H9 (cell line): ENCODE measurements at regions not wholly inside any gene's neighbourhood (a gene's known extent, or its start where the extent isn't known, plus 50 kb on each side); places are given as distances from the start of the nearest gene placed in this dataset.

Experiments
- DNase-seq: peaks from one replicate; pipeline ENCODE4 v3.0.0-alpha.2; 2017
- H2AFZ ChIP-seq: one replicate; pipeline ENCODE4 v1.6.1; 2013; ENCODE audit warnings: mild to moderate bottlenecking, low read length, control low read depth, moderate library complexity
- H2AK5ac ChIP-seq: 2 replicates; pipeline ENCODE4 v1.6.1; 2013; ENCODE audit warnings: low read length, control low read depth, mixed read lengths; ENCODE audit not compliant: insufficient read length
- H2BK120ac ChIP-seq: one replicate; pipeline ENCODE4 v1.6.1; 2013; ENCODE audit warnings: low read depth, mild to moderate bottlenecking, low read length, control low read depth, inconsistent platforms; ENCODE audit not compliant: poor library complexity, severe bottlenecking
- H2BK12ac ChIP-seq: 2 replicates; pipeline ENCODE4 v1.6.1; 2013; ENCODE audit warnings: low read length, control low read depth, mixed read lengths, low read depth; ENCODE audit not compliant: insufficient read length
- H2BK15ac ChIP-seq: 2 replicates; pipeline ENCODE4 v1.6.1; 2013; ENCODE audit warnings: low read depth, low read length, control low read depth
- H2BK20ac ChIP-seq: one replicate; pipeline ENCODE4 v1.6.1; 2013; ENCODE audit warnings: low read depth, mild to moderate bottlenecking, low read length, control low read depth, inconsistent platforms; ENCODE audit not compliant: poor library complexity, severe bottlenecking
- H2BK5ac ChIP-seq: 2 replicates; pipeline ENCODE4 v1.6.1; 2013; ENCODE audit warnings: low read length, control low read depth, mixed read lengths; ENCODE audit not compliant: insufficient read length
- H3K14ac ChIP-seq: 2 replicates; pipeline ENCODE4 v1.6.1; 2013; ENCODE audit warnings: low read length, control low read depth; ENCODE audit not compliant: insufficient read depth
- H3K18ac ChIP-seq: 2 replicates; pipeline ENCODE4 v1.6.1; 2013; ENCODE audit warnings: low read depth, mild to moderate bottlenecking, mixed read lengths, low read length, control low read depth; ENCODE audit not compliant: insufficient read length
- H3K23ac ChIP-seq: 2 replicates; pipeline ENCODE4 v1.6.1; 2013; ENCODE audit warnings: low read length, control low read depth, mixed read lengths, low read depth; ENCODE audit not compliant: insufficient read length
- H3K23me2 ChIP-seq: 2 replicates; pipeline ENCODE4 v1.6.1; 2013; ENCODE audit warnings: low read depth, mild to moderate bottlenecking, mixed read lengths, low read length, control low read depth; ENCODE audit not compliant: insufficient read length, poor library complexity, severe bottlenecking
- H3K27ac ChIP-seq: 2 replicates; pipeline ENCODE4 v1.5.1; 2013; ENCODE audit warnings: low read length, control low read depth, mixed read lengths, low read depth; ENCODE audit not compliant: insufficient read length
- H3K27me3 ChIP-seq: 2 replicates; pipeline ENCODE4 v1.6.1; 2013; ENCODE audit warnings: low read length, control low read depth, inconsistent platforms; ENCODE audit not compliant: insufficient read depth
- H3K4ac ChIP-seq: 2 replicates; pipeline ENCODE4 v1.6.1; 2013; ENCODE audit warnings: low read depth, mild to moderate bottlenecking, control low read depth, inconsistent platforms, low read length, moderate library complexity
- H3K4me1 ChIP-seq: 2 replicates; pipeline ENCODE4 v1.6.1; 2013; ENCODE audit warnings: low read length, control low read depth, inconsistent platforms; ENCODE audit not compliant: insufficient read depth
- H3K4me2 ChIP-seq: 2 replicates; pipeline ENCODE4 v1.6.1; 2013; ENCODE audit warnings: low read length, control low read depth, mixed read lengths; ENCODE audit not compliant: insufficient read length, insufficient read depth
- H3K56ac ChIP-seq: 2 replicates; pipeline ENCODE4 v1.6.1; 2013; ENCODE audit warnings: low read depth, mild to moderate bottlenecking, mixed read lengths, low read length, control low read depth; ENCODE audit not compliant: insufficient read length
- H3K79me1 ChIP-seq: 2 replicates; pipeline ENCODE4 v1.6.1; 2013; ENCODE audit warnings: low read depth, mild to moderate bottlenecking, moderate library complexity, low read length, control low read depth, inconsistent platforms; ENCODE audit not compliant: insufficient read depth, poor library complexity, severe bottlenecking
- H3K79me2 ChIP-seq: 2 replicates; pipeline ENCODE4 v1.6.1; 2013; ENCODE audit warnings: low read length, control low read depth, inconsistent platforms; ENCODE audit not compliant: insufficient read depth
- H3K9ac ChIP-seq: 2 replicates; pipeline ENCODE4 v1.6.1; 2013; ENCODE audit warnings: low read length, control low read depth, mixed read lengths; ENCODE audit not compliant: insufficient read length; ENCODE audit errors: extremely low read depth
- H3K9me3 ChIP-seq: one replicate; pipeline ENCODE4 v1.6.1; 2013; ENCODE audit warnings: low read depth, low read length, inconsistent platforms; ENCODE audit not compliant: control insufficient read depth
- H3T11ph ChIP-seq: one replicate; pipeline ENCODE4 v1.6.1; 2013; ENCODE audit warnings: mild to moderate bottlenecking, low read length, control low read depth, inconsistent platforms
- H4K20me1 ChIP-seq: one replicate; pipeline ENCODE4 v1.6.1; 2013; ENCODE audit not compliant: control insufficient read depth, insufficient read length, insufficient read depth
- H4K5ac ChIP-seq: 2 replicates; pipeline ENCODE4 v1.6.1; 2013; ENCODE audit warnings: low read depth, mild to moderate bottlenecking, mixed read lengths, low read length, control low read depth; ENCODE audit not compliant: insufficient read length
- H4K8ac ChIP-seq: replicated peaks from 2 replicates; pipeline ENCODE4 v1.6.1; 2013; ENCODE audit warnings: low read length, control low read depth, mixed read lengths, low read depth; ENCODE audit not compliant: insufficient read length
- H4K91ac ChIP-seq: 2 replicates; pipeline ENCODE4 v1.6.1; 2013; ENCODE audit warnings: low read depth, mild to moderate bottlenecking, moderate library complexity, mixed read lengths, low read length, control low read depth; ENCODE audit not compliant: insufficient read length
- H3K27ac Mint-ChIP-seq, 3 experiments: 2 replicates in 2 of 3; 3 replicates in 1 of 3; pipeline ENCODE4 v1.8.0; 2020 to 2021; ENCODE audit warnings: mixed read lengths in 3 of 3, mild to moderate bottlenecking in 1 of 3, moderate library complexity in 1 of 3
- H3K27me3 Mint-ChIP-seq: 2 replicates; pipeline ENCODE4 v1.8.0; 2021; ENCODE audit warnings: low read depth, mild to moderate bottlenecking, moderate library complexity, mixed read lengths
- H3K36me3 Mint-ChIP-seq, 3 experiments: 2 replicates in 2 of 3; 3 replicates in 1 of 3; pipeline ENCODE4 v1.8.0; 2020 to 2021; ENCODE audit warnings: low read depth in 3 of 3, mixed read lengths in 3 of 3; ENCODE audit not compliant: insufficient read depth in 1 of 3
- H3K4me1 Mint-ChIP-seq, 2 experiments: 2 replicates each; pipeline ENCODE4 v1.8.0; 2020; ENCODE audit warnings: mixed read lengths in 2 of 2
- H3K4me3 Mint-ChIP-seq, 2 experiments: 2 replicates in 1 of 2; 3 replicates in 1 of 2; pipeline ENCODE4 v1.8.0; 2020 to 2021; ENCODE audit warnings: mild to moderate bottlenecking in 2 of 2, mixed read lengths in 2 of 2, moderate library complexity in 1 of 2
- H3K9me3 Mint-ChIP-seq, 2 experiments: 2 replicates in 1 of 2; 3 replicates in 1 of 2; pipeline ENCODE4 v1.8.0; 2020; ENCODE audit warnings: mild to moderate bottlenecking in 2 of 2, mixed read lengths in 2 of 2, moderate library complexity in 1 of 2
- CTCF ChIP-seq: fragments of 200-600 bp; sonication (generic); conservative IDR thresholded peaks from 3 replicates; pipeline ENCODE4 v1.8.0; 2021; ENCODE audit warnings: antibody characterized with exemption, mild to moderate bottlenecking
- WGBS: extraction: QIAGEN DNeasy Blood & Tissue Kit; methylation state at CpG from one replicate; pipeline ENCODE4 v1.1.7; 2013; ENCODE audit warnings: missing lambda C conversion rate, low lambda C conversion rate, mixed read lengths; ENCODE audit not compliant: insufficient read length; ENCODE audit errors: extremely low coverage; 5-methylcytosine and 5-hydroxymethylcytosine counted together

- Histone ChIP-seq H3K23ac (no peak overlapping the region), H3K56ac (no peak overlapping the region), H3K4me1 (peaks cover 4% of the 10 kb centered on the region; the same call in 1 of the 2 replicates), H4K20me1 (no peaks in the 10 kb centered on the region), H3K79me1 (no peaks in the 10 kb centered on the region), H4K5ac (no peak overlapping the region), H2AFZ (no peak overlapping the region), H3K4ac (no peak overlapping the region), H3K4me2 (no peak overlapping the region), H3K23me2 (no peaks in the 10 kb centered on the region), H3K18ac (no peak overlapping the region), H3K9me3 (no peaks in the 10 kb centered on the region), H2BK15ac (no peak overlapping the region), H3T11ph (no peak overlapping the region), H3K9ac (no peak overlapping the region), H3K27ac (no peak overlapping the region), H3K79me2 (no peaks in the 10 kb centered on the region), H2BK120ac (no peak overlapping the region), H4K8ac (no peak overlapping the region), H2BK20ac (no peak overlapping the region), H2AK5ac (no peak overlapping the region), H2BK12ac (no peak overlapping the region), H3K14ac (no peak overlapping the region), H4K91ac (no peak overlapping the region), H3K27me3 (no peaks in the 10 kb centered on the region), H2BK5ac (no peak overlapping the region)
- Mint-ChIP-seq H3K4me3 (no peak overlapping the region), H3K36me3 (no peaks in the 10 kb centered on the region; a peak in 1 of 7 replicates), H3K27me3 (no peaks in the 10 kb centered on the region), H3K9me3 (no peaks in the 10 kb centered on the region), H3K27ac (no peak overlapping the region), H3K4me1 (peaks cover 14 to 16% of the 10 kb centered on the region in 2 experiments)
- TF ChIP-seq CTCF, result no peak
- no peak for DNase-seq
- no CpG with 5 or more reads among the region's 5 CpGs for WGBS
Observed at GRCh38 chr9:79387101-79387835, 184.5 kb upstream of the TLE4 start.
